Esophagus muscularis mucosa (tissue), 4 donors: ENCODE measurements at regions not wholly inside any gene's neighbourhood (a gene's known extent, or its start where the extent isn't known, plus 50 kb on each side); places are given as distances from the start of the nearest gene placed in this dataset.

Experiments used
- EP300 ChIP-seq: sonication (generic); formaldehyde crosslinking; IDR thresholded peaks from one replicate; pipeline ENCODE4 v1.6.1; 2017; ENCODE audit warnings: antibody characterized with exemption
- POLR2A ChIP-seq: fragments of 450-650 bp; IDR thresholded peaks from one replicate; pipeline ENCODE4 v1.6.1; 2017; ENCODE audit warnings: antibody characterized with exemption, moderate library complexity, mild to moderate bottlenecking, low read depth
- TF ChIP-seq, protein P1 (sequence below), 3 experiments: fragments of 200-600 bp in 2 of 3; fragments of 450-650 bp in 1 of 3; sonication (generic) in 2 of 3; IDR thresholded peaks; one replicate each; pipeline ENCODE4 v1.5.1; 2017 to 2019; ENCODE audit warnings: antibody characterized with exemption in 3 of 3, mild to moderate bottlenecking in 2 of 3, moderate library complexity in 1 of 3

DNA sequence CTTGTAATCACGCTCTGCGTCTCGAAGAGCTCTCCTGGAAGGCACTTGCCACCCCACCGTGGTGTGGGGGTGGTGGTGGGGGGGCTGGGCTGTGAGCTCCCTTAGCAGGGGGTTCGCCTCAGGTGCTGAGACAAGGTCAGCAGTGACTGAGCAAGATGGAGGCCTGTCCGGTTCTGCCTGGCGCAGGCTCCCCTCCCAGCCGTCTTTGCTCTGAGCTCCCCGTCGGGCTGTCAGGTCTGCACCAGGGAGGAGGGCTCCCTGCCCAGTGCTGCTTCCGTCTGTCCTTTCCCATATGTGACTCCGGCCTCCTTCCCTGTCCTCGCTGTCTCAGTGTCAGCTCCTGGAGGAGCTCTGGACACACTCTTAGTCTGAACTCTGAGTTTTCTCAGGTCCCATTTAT, 80.0 kb downstream of the PLXNA1 start:
- TF ChIP-seq, protein P1, sequence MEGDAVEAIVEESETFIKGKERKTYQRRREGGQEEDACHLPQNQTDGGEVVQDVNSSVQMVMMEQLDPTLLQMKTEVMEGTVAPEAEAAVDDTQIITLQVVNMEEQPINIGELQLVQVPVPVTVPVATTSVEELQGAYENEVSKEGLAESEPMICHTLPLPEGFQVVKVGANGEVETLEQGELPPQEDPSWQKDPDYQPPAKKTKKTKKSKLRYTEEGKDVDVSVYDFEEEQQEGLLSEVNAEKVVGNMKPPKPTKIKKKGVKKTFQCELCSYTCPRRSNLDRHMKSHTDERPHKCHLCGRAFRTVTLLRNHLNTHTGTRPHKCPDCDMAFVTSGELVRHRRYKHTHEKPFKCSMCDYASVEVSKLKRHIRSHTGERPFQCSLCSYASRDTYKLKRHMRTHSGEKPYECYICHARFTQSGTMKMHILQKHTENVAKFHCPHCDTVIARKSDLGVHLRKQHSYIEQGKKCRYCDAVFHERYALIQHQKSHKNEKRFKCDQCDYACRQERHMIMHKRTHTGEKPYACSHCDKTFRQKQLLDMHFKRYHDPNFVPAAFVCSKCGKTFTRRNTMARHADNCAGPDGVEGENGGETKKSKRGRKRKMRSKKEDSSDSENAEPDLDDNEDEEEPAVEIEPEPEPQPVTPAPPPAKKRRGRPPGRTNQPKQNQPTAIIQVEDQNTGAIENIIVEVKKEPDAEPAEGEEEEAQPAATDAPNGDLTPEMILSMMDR (IDR thresholded peaks at IDR 0.05): no peak
- no peak for TF ChIP-seq POLR2A
- TF ChIP-seq EP300: no peak
